Upper lobe of left lung (tissue), 4 donors: ENCODE measurements at regions not wholly inside any gene's neighbourhood (a gene's known extent, or its start where the extent isn't known, plus 50 kb on each side); places are given as distances from the start of the nearest gene placed in this dataset.
"Not testable (repeated sequence)": the region's sequence is repeated elsewhere in the genome, so short reads cannot be mapped to it uniquely, and the experiment has no call there.

ENCODE experiments used
- EP300 ChIP-seq, 4 donors: sonication (generic); formaldehyde crosslinking; IDR thresholded peaks; one replicate each; pipeline ENCODE4 v1.5.1; 2017; ENCODE audit warnings: antibody characterized with exemption in 4 of 4, control low read depth in 2 of 4
- POLR2A ChIP-seq, 4 donors: fragments of 450-650 bp; IDR thresholded peaks; one replicate each; pipeline ENCODE4 v1.5.1; 2016 to 2017; ENCODE audit warnings: antibody characterized with exemption in 4 of 4, mild to moderate bottlenecking in 2 of 4
- POLR2AphosphoS5 ChIP-seq, 2 donors: sonication (generic); formaldehyde crosslinking; IDR thresholded peaks; one replicate each; pipeline ENCODE4 v1.5.1; 2017; ENCODE audit warnings: antibody characterized with exemption in 2 of 2
- TF ChIP-seq, protein P1 (sequence below), 6 experiments: fragments of 450-650 bp in 4 of 6; fragments of 200-600 bp in 2 of 6; sonication (generic) in 2 of 6; IDR thresholded peaks; one replicate each; pipeline ENCODE4 v1.5.1; 2016 to 2019; ENCODE audit warnings: antibody characterized with exemption in 6 of 6

- TF ChIP-seq, protein P1, sequence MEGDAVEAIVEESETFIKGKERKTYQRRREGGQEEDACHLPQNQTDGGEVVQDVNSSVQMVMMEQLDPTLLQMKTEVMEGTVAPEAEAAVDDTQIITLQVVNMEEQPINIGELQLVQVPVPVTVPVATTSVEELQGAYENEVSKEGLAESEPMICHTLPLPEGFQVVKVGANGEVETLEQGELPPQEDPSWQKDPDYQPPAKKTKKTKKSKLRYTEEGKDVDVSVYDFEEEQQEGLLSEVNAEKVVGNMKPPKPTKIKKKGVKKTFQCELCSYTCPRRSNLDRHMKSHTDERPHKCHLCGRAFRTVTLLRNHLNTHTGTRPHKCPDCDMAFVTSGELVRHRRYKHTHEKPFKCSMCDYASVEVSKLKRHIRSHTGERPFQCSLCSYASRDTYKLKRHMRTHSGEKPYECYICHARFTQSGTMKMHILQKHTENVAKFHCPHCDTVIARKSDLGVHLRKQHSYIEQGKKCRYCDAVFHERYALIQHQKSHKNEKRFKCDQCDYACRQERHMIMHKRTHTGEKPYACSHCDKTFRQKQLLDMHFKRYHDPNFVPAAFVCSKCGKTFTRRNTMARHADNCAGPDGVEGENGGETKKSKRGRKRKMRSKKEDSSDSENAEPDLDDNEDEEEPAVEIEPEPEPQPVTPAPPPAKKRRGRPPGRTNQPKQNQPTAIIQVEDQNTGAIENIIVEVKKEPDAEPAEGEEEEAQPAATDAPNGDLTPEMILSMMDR (IDR thresholded peaks at IDR 0.05), result not testable (repeated sequence)
- TF ChIP-seq POLR2A, POLR2AphosphoS5, EP300 (IDR thresholded peaks at IDR 0.05): not testable (repeated sequence)
Measured at GRCh38 chr1:78203410-78203982, 157.7 kb downstream of the GIPC2 start.
